ENCODE measurements at regions not wholly inside any gene's neighbourhood (a gene's known extent, or its start where the extent isn't known, plus 50 kb on each side); places are given as distances from the start of the nearest gene placed in this dataset.
"Not testable (repeated sequence)": the region's sequence is repeated elsewhere in the genome, so short reads cannot be mapped to it uniquely, and the experiment has no call there.

- no peak for DNase-seq
Observed at GRCh38 chr7:54901840-54902239, 117.0 kb upstream of the EGFR start.

DNA sequence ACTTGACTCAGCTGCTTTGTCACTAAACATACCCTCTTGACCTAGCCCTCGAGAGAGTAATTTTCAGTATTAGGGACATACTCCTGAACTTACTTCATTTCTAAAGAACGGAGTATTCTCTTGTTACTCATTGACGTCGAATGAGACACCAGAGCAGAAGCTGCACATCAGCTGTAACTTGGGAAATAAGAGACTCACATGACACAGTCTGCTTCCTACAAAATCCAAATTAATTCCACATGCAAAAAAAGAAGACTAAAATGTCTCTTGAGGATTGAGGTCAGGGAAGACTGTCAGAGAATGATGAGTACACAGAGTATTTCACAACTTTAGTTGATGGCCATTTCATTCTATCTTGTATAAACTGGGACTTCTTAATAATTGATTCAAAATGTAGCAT is 114.7 kb upstream of the EGFR start:
- no peak for DNase-seq

GRCh38 chr7:54904986-54905385 is 113.8 kb upstream of the EGFR start:
- DNase-seq: no peak

GRCh38 chr7:54906963-54907362 is 111.9 kb upstream of the EGFR start:
- no peak for DNase-seq

DNA sequence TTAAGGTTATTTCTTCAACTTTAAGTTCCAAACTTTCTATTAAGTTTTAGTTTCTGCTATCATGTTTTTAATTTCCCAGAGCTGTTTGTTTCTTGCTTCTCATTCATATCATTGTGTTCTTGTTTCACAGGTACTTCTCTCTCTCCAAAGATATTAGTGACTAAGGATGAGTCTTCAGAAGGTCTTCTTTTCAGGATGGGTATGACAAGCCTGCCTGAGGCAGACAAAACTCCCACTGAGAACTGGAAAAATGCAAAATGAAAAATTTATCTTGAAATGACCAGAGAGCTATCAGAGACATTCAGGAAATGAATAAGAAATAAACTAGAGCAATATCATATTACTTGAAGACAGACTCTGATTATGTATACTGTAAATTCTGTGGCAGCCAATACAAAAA is 110.8 kb upstream of the EGFR start:
- no peak for DNase-seq

DNA sequence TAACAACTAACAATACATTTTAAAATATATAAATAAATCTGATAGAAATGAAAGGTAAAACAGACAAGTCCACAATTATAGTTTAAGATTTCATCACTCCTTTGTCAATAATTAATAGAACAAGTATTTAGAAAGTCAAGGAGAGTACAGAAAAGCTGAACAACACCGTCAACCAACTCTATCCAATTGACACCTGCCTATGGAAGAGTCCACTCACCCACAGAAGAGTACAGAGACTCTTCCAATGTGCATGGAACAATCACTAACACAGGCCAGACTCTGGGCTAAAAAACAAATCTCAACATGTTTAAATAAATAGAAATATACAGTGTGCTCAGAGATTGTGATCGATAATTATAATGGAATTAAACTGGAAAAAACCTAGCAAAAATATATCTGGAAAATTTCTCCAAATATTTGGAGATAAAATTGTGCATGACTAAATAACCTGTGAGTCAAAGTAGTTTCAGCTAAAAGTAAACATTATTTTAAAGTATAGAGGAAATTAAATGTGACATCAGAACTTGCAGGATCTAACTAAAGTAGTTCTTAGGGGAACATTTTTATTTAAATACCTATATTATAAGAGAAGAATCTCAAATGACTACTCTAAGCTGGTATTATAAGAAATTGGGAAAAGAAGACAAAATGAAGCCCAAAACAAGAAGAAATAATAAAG is 109.9 kb upstream of the EGFR start:
- DNase-seq: no peak

DNA sequence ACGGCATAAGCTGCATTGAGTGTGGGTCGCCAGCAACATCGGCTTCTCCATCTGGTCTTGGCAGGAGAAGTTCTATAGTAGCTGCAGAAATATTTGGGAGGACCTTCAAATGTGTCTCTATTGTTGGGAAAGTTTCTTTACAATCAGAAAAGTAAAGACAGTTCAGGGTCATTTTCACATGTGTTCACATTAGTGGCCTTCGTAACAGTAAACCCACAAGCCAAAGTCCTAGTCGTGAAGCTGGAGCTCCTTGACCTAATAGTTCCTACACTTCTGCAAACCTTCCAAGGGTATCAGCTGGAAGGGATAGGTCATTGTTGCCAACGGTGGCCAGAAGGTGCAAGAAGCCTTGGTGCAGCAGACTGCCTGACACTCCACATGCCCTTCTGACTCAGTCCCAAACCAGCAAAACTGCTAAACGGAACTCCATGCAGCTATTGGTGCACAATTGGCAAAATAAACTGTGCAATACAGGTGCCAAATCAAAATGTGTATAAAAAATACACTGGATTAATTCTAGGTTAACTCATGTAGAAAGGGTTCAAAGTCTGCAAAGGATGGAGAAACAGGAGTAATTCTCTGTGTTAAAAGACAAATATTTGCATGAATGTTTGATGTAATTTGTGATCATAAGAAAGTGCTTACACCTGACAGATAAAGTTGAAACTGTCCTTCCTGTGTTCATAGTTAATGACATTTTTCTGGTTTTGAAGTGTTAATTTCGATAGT is 102.8 kb upstream of the EGFR start:
- DNase-seq: no peak

GRCh38 chr7:54917613-54918391 is 101.0 kb upstream of the EGFR start:
- DNase-seq: no peak

- no peak for DNase-seq
Observed at GRCh38 chr7:54921116-54921515, 97.7 kb upstream of the EGFR start.

DNA sequence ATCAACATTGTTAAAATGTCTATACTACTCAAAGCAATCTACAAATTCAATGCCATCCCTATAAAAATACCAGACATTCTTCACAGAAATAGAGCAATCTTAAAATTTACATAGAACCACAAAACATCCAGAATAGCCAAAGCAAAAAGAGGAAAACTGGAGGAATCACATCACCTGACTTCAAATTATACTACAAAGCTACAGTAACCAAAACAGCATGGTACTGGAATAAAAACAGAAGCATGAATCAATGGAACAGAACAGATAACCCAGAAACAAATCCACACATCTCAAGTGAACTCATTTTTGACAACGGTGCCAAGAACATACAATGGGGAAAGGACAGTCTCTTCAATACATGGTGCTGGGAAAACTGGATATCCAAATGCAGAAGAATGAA is 87.3 kb upstream of the EGFR start:
- no peak for DNase-seq

- DNase-seq: no peak
Observed at GRCh38 chr7:54932818-54933543, 85.8 kb upstream of the EGFR start.

DNA sequence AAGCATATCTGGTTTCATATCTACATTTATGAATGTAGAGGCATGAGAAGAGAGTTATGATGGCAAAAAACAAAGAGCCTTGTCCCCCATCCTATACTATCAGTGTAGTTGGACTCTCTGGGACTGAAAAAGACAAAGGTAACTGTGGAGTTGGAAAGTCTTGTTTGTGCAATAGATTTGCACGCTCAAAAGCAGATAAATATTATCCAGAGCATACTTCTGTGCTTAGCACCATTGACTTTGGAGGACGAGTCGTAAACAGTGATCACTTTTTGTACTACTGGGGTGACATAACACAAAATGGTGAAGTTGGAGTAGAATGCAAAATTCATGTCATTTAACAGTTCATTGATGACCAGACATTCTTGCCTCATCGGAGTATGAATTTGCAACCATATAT is 85.2 kb upstream of the EGFR start:
- no peak for DNase-seq

- no peak for DNase-seq
Observed at GRCh38 chr7:54940748-54941147, 78.1 kb upstream of the EGFR start.

DNA sequence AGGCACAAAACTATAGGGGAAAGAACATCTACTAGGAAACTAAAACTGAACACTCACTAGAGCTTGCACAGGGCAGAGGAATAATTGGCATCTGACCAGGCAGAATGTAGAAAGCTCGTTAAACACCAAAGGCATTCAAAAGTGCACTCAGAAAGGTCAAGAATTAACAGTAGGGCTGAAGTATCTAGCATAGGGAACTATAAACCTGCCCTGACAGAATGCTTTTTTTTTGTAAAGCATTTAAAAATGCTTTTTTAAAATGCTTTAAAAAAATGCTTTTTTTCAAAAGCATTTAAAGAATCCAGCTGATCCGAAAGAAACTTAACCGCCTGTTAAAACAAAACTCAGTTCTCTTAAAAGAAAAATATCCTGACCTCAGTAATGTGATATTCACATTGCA is 74.6 kb upstream of the EGFR start:
- DNase-seq: no peak

- no peak for DNase-seq
Observed at GRCh38 chr7:54946271-54946670, 72.5 kb upstream of the EGFR start.

- DNase-seq: no peak
Observed at GRCh38 chr7:54946764-54947163, 72.1 kb upstream of the EGFR start.

GRCh38 chr7:54947266-54947665 is 71.6 kb upstream of the EGFR start:
- no peak for DNase-seq

DNA sequence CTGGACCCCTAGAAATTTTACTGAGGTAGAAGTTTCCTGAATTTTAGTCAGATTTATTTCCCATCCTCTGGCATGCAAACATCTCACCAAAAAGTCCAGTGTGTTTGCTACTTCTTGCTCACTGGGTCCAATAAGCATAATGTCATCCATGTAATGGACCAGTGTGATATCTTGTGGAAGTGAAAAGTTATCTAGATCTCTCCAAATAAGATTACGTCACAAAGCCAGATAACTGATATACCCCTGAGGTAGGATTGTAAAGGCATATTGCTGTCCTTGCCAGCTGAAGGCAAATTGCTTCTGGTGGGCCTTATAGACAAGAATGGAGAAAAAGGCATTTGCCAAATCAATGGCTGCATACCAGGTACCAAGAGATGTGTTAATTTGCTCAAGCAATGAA is 69.3 kb upstream of the EGFR start:
- DNase-seq: not testable (repeated sequence)

GRCh38 chr7:54955296-54955695 is 63.5 kb upstream of the EGFR start:
- no peak for DNase-seq

DNA sequence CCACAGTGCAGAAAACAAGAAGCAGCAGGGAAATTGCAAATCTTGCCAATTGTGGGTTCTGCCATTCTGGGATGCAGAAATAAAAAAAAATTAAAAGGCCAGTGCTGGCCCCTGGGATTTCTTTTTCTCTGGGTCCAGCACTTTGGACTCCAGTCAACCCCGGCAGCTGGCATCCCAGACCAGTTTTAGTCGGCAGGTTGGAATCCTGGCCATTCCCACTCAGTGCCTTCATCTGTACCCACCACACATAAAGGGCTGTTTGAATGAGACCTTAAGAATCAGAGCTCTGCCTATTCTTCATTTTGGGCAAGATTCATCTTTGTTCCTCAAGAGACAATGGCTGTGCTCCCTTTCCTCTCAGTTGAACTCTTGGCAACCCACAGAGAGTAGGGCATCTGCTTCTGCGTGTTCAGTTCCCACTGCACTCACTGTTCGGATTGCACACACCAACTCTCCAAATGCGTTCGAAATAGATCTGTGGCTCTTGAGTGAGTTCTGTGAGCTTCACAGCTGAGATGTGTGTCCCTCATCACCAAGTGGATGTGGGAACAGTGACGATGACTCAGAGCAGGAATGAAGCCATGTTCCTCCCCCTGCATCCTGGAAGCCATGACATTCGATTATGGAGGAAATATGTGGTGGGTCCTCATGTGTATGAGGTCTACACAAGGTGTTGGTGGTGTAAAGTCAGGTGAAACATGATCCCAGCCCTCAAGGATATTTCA is 63.0 kb upstream of the EGFR start:
- no peak for DNase-seq

- DNase-seq: no peak
Observed at GRCh38 chr7:54956865-54957264, 62.0 kb upstream of the EGFR start.

GRCh38 chr7:54960517-54960916 is 58.3 kb upstream of the EGFR start:
- no peak for DNase-seq

DNA sequence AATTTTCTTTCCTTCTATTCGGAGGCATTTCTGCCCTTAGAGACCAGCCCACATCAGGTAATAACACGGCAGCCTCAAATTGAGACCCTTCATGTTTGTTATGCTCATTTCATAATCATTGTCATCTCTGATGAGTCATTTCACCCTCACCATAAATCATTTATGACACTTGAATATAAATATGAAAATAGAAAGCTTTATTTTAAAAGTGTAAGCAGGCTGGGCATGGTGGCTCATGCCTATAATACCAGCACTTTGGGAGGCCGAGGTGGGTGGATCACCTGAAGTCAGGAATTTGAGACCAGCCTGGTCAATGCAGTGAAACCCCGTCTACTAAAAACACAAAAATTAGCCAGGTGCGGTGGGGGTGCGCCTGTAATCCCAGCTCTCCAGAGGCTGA is 57.4 kb upstream of the EGFR start:
- no peak for DNase-seq

Measured in inflammatory macrophage treated with lipopolysaccharide for 4 hours (primary cell).